Endothelial cell of umbilical vein (primary cell): ENCODE measurements at regions not wholly inside any gene's neighbourhood (a gene's known extent, or its start where the extent isn't known, plus 50 kb on each side); places are given as distances from the start of the nearest gene placed in this dataset.

ENCODE experiments used
- BruUV-seq: library from RNA; stranded (reverse); fragments of 400-500 nt; replicated peaks from 2 replicates; lab custom pipeline; 2021; lab: Mats Ljungman, UMichigan
- CTCF ChIA-PET: fragments of 300-600, 350-600 bp; sonication (Branson Sonifier 250); formaldehyde crosslinking; loops from one replicate; lab custom pipeline; 2021; ENCODE audit warnings: antibody characterized with exemption, inconsistent platforms; lab: Charles Lee
- POLR2A ChIA-PET: fragments of 300-600, 350-600 bp; sonication (Branson Sonifier 250); formaldehyde crosslinking; loops from one replicate; lab custom pipeline; 2021; ENCODE audit warnings: antibody characterized with exemption, inconsistent platforms; lab: Charles Lee
- DNase-seq: peaks from one replicate; pipeline ENCODE4 v3.0.0-alpha.2; 2011; ENCODE audit warnings: low read depth, low spot score
- FAIRE-seq: peaks from 2 replicates; lab custom pipeline; 2011; peaks lifted over from hg19 to GRCh38; lab: Jason Lieb, UNC
- H2AFZ ChIP-seq: 2 replicates; pipeline ENCODE4 v1.6.0; 2012; ENCODE audit warnings: low read depth, low read length, control low read depth, inconsistent platforms
- H3K27ac ChIP-seq: 2 replicates; pipeline ENCODE4 v1.5.1; 2011; ENCODE audit warnings: low read depth, mild to moderate bottlenecking, control low read depth, low read length, moderate library complexity; ENCODE audit not compliant: insufficient read depth
- H3K27me3 ChIP-seq, 2 experiments: 2 replicates each; pipeline versions ENCODE4 v1.6.0 to v1.6.1; 2011; ENCODE audit warnings: low read length in 2 of 2, mixed read lengths in 1 of 2; ENCODE audit not compliant: control insufficient read depth in 2 of 2, insufficient read depth in 2 of 2
- H3K36me3 ChIP-seq, 2 experiments: 2 replicates in 1 of 2; 3 replicates in 1 of 2; pipeline ENCODE4 v1.5.1; 2011; ENCODE audit warnings: low read length in 2 of 2, mild to moderate bottlenecking in 1 of 2, moderate library complexity in 1 of 2; ENCODE audit not compliant: control insufficient read depth in 2 of 2, insufficient read depth in 2 of 2; ENCODE audit errors: extremely low read depth in 1 of 2
- H3K4me1 ChIP-seq: 3 replicates; pipeline ENCODE4 v1.5.1; 2011; ENCODE audit warnings: mild to moderate bottlenecking, low read length; ENCODE audit not compliant: control insufficient read depth, insufficient read depth; ENCODE audit errors: extremely low read depth
- H3K4me2 ChIP-seq: 2 replicates; pipeline ENCODE4 v1.6.1; 2011; ENCODE audit warnings: low read length, control low read depth, mixed read lengths; ENCODE audit not compliant: insufficient read depth
- H3K4me3 ChIP-seq, 3 experiments: fragments of 200-600 bp in 1 of 3; sonication (generic), shearing (Covaris generic) in 1 of 3; replicated peaks in 1 of 3; 2 replicates each; pipeline ENCODE4 v1.5.1; 2011 to 2016; ENCODE audit warnings: control low read depth in 3 of 3, low read length in 3 of 3, mild to moderate bottlenecking in 2 of 3, inconsistent platforms in 1 of 3, low read depth in 1 of 3, moderate library complexity in 1 of 3; ENCODE audit not compliant: insufficient read depth in 1 of 3
- H3K79me2 ChIP-seq: 2 replicates; pipeline ENCODE4 v1.6.0; 2012; ENCODE audit warnings: low read length, inconsistent platforms; ENCODE audit not compliant: control insufficient read depth, insufficient read depth
- H3K9ac ChIP-seq: replicated peaks from 2 replicates; pipeline ENCODE3; 2011; ENCODE audit warnings: low read length, control low read depth; ENCODE audit not compliant: insufficient read depth; ENCODE audit errors: extremely low read depth
- H3K9me1 ChIP-seq: replicated peaks from 3 replicates; pipeline ENCODE4 v1.6.0; 2011; ENCODE audit warnings: mild to moderate bottlenecking, low read length; ENCODE audit not compliant: control insufficient read depth, insufficient read depth; ENCODE audit errors: extremely low read depth
- H3K9me3 ChIP-seq: replicated peaks from 2 replicates; pipeline ENCODE4 v1.5.1; 2012; ENCODE audit warnings: low read length, inconsistent platforms; ENCODE audit not compliant: control insufficient read depth, insufficient read depth
- H4K20me1 ChIP-seq: replicated peaks from 2 replicates; pipeline ENCODE3; 2011; ENCODE audit warnings: mild to moderate bottlenecking, low read length; ENCODE audit not compliant: control insufficient read depth, insufficient read depth; ENCODE audit errors: extremely low read depth
- JUN ChIP-seq: IDR thresholded peaks from 2 replicates; pipeline ENCODE4 v1.6.1; 2011; ENCODE audit warnings: borderline replicate concordance, low read depth; ENCODE audit not compliant: insufficient read length, insufficient read depth
- POLR2AphosphoS5 ChIP-seq: IDR thresholded peaks from 2 replicates; pipeline ENCODE4 v1.6.1; 2012; ENCODE audit warnings: low read depth, mild to moderate bottlenecking, control low read depth, low read length, moderate library complexity; ENCODE audit not compliant: insufficient read depth
- dilution Hi-C: fragments of 300-500 bp; cut with MboI; formaldehyde crosslinking; loops from one replicate; pipeline ENCODE4 v1.15.0; 2019; ENCODE audit warnings: low sequenced_read_pairs; ENCODE audit not compliant: extremely low pct_ligation_motif_present
- intact Hi-C: fragments of 100-400 bp; cut with micrococcal nuclease; formaldehyde crosslinking; loops from one replicate; pipeline ENCODE4 v1.10.0; 2022
- TF ChIP-seq, protein P1 (sequence below): IDR thresholded peaks from 2 replicates; pipeline ENCODE4 v1.6.1; 2011; ENCODE audit not compliant: insufficient read depth, insufficient read length
- TF ChIP-seq, protein P2 (sequence below), 2 donors: IDR thresholded peaks; 1 replicate in 1 of 2; 2 replicates in 1 of 2; pipeline ENCODE4 v1.5.1; 2011; ENCODE audit warnings: low read length in 2 of 2, mild to moderate bottlenecking in 2 of 2, moderate library complexity in 2 of 2, control low read depth in 1 of 2, inconsistent platforms in 1 of 2, low read depth in 1 of 2; ENCODE audit not compliant: insufficient read depth in 1 of 2; ENCODE audit errors: extremely low read depth in 1 of 2

DNA sequence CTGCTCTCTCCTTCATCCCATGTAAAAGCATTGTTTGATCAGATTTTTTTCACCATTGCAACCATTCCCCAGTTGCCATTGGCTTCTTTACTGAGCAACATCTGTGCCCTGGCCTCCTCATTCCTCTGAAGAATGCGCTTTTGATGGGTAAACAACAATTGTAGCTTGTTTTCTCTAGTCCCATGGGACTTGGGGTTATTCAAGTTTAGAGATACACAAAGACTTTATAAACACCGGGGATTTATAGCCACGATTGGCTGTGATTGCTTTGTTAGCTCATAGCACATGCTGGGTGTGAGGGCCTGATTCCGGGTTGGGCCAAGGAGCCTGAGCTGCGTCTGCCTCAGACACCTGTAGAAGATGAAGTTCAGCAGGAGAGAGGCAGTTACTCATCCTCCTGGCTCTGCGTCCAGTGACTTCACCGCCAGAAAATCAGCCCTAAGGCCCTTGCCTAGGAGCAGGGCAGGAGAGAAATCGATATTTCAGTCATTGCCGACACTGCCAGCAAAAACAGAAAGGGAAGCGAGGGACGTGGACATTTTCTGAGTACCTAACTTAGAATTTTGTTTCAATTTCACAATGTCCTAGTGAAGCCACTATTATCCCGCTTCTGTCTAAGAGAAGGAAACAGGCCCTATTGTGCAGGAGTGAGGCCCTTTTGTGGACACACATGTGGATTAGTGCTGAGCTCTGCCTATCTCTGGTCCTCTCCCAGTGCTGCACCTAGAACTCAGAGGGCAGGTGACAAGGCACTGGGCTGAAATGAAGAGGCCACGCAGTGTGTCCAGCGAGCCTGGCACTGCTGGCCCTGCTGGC, 159.8 kb upstream of the USP24 start:
- POLR2A ChIA-PET, result no interaction called here
- TF ChIP-seq, protein P1, sequence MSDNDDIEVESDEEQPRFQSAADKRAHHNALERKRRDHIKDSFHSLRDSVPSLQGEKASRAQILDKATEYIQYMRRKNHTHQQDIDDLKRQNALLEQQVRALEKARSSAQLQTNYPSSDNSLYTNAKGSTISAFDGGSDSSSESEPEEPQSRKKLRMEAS, result no peak
- TF ChIP-seq JUN (no peak), POLR2AphosphoS5 (no peak)
- TF ChIP-seq, protein P2, sequence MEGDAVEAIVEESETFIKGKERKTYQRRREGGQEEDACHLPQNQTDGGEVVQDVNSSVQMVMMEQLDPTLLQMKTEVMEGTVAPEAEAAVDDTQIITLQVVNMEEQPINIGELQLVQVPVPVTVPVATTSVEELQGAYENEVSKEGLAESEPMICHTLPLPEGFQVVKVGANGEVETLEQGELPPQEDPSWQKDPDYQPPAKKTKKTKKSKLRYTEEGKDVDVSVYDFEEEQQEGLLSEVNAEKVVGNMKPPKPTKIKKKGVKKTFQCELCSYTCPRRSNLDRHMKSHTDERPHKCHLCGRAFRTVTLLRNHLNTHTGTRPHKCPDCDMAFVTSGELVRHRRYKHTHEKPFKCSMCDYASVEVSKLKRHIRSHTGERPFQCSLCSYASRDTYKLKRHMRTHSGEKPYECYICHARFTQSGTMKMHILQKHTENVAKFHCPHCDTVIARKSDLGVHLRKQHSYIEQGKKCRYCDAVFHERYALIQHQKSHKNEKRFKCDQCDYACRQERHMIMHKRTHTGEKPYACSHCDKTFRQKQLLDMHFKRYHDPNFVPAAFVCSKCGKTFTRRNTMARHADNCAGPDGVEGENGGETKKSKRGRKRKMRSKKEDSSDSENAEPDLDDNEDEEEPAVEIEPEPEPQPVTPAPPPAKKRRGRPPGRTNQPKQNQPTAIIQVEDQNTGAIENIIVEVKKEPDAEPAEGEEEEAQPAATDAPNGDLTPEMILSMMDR (IDR thresholded peaks at IDR 0.05; ENCODE audit: extremely low read depth in 1 of 2, insufficient read depth in 1 of 2, low read depth in 1 of 2, low read length in 2 of 2), result no peak
- Histone ChIP-seq H3K4me2 (no peak overlapping the region), H3K79me2 (no peaks in the 10 kb centered on the region), H3K9ac (no peak overlapping the region), H3K27me3 (no peaks in the 10 kb centered on the region), H2AFZ (peak overlapping the region; percentile 27), H3K4me3 (no peak overlapping the region), H4K20me1 (no peaks in the 10 kb centered on the region), H3K27ac (no peak overlapping the region), H3K4me1 (no peaks in the 10 kb centered on the region), H3K36me3 (no peaks in the 10 kb centered on the region), H3K9me3 (no peaks in the 10 kb centered on the region), H3K9me1 (no peaks in the 10 kb centered on the region)
- intact Hi-C loops, result loop anchor here (1.0 to 10.0 kb wide), 6 partner anchors 91 to 1210 kb away; no protein-coding TSS in a partner anchor
- dilution Hi-C loops, result no loop called here
- BruUV-seq, result no TSS peak
- CTCF ChIA-PET, result interaction anchor here (0.5 to 6.1 kb wide), 66 partner anchors 9 to 1457 kb away, joined by 3 to 174 read pairs (median 5); partner anchors contain the start of gene PLPP3
- FAIRE-seq, result no peak
- DNase-seq, result no peak
